AG10803 (cell line): ENCODE measurements at regions not wholly inside any gene's neighbourhood (a gene's known extent, or its start where the extent isn't known, plus 50 kb on each side); places are given as distances from the start of the nearest gene placed in this dataset.

ENCODE experiments used
- DNase-seq: peaks from one replicate; pipeline ENCODE4 v3.0.0; 2010; ENCODE audit warnings: low read depth
- H3K4me3 ChIP-seq: 2 replicates; pipeline ENCODE4 v1.5.1; 2011; ENCODE audit warnings: mild to moderate bottlenecking, low read length, control low read depth
- CTCF ChIP-seq: conservative IDR thresholded peaks from 2 replicates; pipeline ENCODE4 v1.5.1; 2011; ENCODE audit warnings: mild to moderate bottlenecking, low read length, control low read depth, inconsistent platforms

- no peak overlapping the region for H3K4me3 ChIP-seq
- DNase-seq, result no peak
- TF ChIP-seq CTCF, result no peak
These were observed 75.3 kb downstream of the RIN2 start for GRCh38 chr20:19833395-19833794.

- TF ChIP-seq CTCF, result no peak
- no peak for DNase-seq
- no peak overlapping the region for H3K4me3 ChIP-seq
These were observed 76.2 kb downstream of the RIN2 start for GRCh38 chr20:19834287-19834686.

- no peak for TF ChIP-seq CTCF
- no peak for DNase-seq
- no peak overlapping the region for H3K4me3 ChIP-seq
These were observed 76.7 kb downstream of the RIN2 start for GRCh38 chr20:19834783-19835182.

- no peak overlapping the region for H3K4me3 ChIP-seq
- TF ChIP-seq CTCF, result no peak
- DNase-seq, result no peak
These were observed 77.6 kb downstream of the RIN2 start for GRCh38 chr20:19835533-19836222.

- DNase-seq, result no peak
- no peak overlapping the region for H3K4me3 ChIP-seq
- no peak for TF ChIP-seq CTCF
These were observed 80.4 kb downstream of the RIN2 start for GRCh38 chr20:19838468-19838867.

GRCh38 chr20:19839053-19839452 is 81.0 kb downstream of the RIN2 start:
- no peak for DNase-seq
- no peak for TF ChIP-seq CTCF
- H3K4me3 ChIP-seq, result no peak overlapping the region

- no peak overlapping the region for H3K4me3 ChIP-seq
- TF ChIP-seq CTCF, result no peak
- no peak for DNase-seq
These were observed 82.2 kb downstream of the RIN2 start for GRCh38 chr20:19840111-19840710.
